SIG-M5 treated with dmso at 0.1 percent for 504 hours (cell line): ENCODE measurements at regions not wholly inside any gene's neighbourhood (a gene's known extent, or its start where the extent isn't known, plus 50 kb on each side); places are given as distances from the start of the nearest gene placed in this dataset.
"Not testable (repeated sequence)": the region's sequence is repeated elsewhere in the genome, so short reads cannot be mapped to it uniquely, and the experiment has no call there.

Experiments used
- DNase-seq: peaks from one replicate; lab custom pipeline; 2025; ENCODE audit not compliant: unreplicated experiment; lab: John Stamatoyannopoulos, UW

DNA sequence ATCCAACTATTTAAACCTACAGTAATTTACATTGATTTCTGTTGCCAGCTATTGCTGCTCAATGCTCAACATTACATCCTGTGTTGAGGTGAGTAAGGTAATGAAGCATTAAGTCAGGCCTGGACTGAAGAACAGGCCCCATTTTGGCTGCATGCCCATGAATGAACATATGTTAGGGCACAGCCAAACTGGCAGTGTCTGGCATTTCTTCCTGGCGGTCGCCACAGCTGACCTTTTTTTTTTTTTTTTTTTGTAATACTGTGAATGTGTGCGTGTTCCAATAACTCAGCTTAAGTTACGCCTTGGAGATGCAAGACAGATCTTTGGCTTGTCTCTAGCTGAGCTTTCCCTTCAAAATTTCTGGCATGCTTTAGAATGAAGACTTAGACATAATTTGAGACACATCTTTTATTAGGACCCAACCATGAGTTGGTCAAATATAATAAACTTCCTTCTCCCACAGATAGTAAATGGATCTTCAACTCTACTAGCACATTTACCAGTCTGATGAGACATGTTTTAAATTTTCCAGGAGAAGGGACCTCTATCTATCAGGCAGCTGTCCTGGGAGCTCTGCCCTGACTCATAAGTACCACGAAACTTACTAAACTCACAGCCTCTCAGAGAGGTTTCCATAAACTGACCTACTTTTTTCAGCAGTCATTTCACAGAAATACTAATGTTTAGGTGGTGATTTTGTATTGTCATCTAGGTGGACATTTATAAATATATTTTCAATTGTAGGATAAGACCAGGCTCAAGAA, 341.1 kb upstream of the RUNX1 start:
- DNase-seq, result no peak

DNA sequence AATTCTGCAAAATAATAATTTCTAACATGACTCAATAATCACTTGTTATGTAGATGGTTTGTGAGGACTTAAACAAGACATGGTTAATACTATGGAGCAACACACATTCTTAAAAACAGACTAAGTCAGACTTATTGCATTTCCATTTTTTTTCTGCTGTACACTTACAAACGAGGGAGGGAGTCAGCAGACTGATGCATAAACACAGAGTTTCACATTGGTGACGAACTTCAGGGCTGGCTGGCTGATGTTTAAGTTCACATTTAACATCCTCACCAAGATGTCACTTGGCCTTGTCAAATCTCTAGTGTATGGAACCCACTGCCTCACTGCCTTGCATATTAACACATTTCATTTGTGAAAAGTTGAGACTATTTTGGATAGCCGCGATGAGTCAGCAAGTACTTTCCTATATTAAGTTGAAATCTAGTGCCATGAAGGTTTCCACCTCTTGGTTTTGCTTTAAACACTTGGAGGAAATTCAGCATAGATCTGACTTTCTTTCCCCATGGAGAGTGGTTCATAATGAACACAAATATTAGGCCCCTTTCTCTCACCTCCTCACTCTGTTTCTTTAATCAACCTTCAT, 337.5 kb upstream of the RUNX1 start:
- no peak for DNase-seq

DNA sequence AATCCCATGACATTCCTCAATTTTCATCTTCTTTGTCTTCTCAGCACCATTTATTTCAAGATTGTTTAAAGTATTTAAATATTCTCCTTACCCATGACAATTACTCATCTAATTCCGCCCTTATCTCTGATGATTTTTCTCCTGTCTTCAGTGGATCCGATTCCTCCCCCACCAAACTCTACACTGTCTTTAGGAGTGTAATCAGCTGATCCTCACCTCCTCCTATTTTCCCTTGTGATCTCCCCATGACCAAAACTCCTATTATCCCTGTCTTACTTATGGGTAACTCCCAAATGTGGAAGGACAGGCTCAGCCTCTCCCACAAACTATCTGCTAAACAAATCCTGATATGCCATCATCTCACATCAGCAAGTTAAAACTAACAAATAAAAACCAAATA, 335.3 kb upstream of the RUNX1 start:
- DNase-seq, result no peak

DNA sequence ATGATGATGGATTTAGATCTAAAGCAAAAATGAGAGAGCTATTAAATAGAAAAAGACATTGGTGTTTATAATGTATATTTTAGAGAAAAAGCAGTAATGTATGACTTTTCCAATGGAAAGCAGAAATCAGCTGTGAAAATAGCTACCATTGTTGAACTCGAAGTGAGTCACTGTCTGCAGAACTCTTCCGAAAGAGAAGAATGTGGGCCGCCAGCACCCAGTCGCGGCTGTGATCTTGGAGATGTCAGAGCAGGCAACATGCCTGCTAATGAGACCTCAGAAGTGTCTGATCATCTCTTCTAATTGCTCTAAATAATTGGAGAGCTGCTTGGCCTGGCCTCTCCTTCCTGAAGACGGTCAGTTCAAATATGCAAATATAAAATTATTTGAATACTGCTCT, 333.6 kb upstream of the RUNX1 start:
- no peak for DNase-seq

DNA sequence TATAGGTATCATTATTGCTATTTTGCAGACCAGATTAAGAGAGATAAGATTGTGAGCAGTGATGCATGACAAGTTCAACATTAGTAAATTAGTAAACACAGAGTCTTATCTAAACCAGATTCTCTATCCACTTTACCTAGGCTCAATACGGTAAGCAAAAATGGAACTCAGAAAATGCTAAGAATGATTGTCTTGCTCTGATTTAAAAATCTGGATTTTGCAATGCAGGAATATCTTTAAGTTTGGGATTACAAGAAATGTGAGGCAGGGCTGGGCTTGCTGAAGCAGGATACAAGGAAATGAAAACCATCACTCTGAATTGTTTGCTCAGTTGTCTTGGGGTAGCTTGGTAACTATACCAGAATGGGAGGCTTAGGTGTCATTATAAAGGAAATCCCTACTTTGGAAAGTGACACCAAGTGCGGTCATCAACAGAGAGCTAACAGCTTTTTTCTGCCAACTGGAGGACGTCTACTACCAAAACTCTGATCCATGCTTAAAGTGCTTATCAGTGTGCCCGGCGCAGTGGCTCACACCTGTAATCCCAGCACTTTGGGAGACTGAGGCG, 332.7 kb upstream of the RUNX1 start:
- DNase-seq, result no peak

DNA sequence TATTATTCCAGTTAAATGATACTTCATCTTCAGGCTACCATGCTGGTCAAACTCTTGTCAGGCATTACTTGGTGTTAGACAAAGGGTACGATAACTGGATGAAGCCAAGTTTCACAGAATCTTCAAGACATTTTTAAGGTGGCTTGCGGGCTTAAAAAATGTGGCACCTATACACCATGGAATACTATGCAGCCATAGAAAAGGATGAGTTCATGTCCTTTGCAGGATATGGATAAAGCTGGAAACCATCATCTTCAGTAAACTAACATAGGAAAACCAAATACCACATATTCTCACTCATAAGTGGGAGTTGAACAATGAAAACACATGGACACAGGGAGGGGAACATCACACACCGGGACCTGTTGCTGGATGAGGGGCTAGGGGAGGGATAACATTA, 331.2 kb upstream of the RUNX1 start:
- not testable (repeated sequence) for DNase-seq

DNA sequence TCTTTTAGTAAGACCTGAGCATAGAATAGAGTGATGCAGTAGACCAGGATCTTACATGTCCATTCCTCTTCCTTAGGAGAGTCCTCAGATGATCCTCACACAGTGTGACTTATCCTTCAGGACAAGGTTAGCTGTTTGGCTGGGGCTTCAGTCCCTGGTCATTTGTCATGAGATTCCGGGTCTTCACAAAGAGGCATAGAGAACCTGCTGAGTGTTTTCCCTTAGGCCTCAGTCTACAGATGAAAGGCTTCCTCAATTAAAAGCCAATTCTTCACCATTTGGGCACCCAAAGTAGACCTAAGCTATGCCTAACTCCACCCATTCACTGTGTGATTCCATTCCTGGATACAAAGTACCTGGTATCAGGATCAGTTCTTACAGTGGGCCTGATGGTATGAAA, 329.8 kb upstream of the RUNX1 start:
- no peak for DNase-seq

DNA sequence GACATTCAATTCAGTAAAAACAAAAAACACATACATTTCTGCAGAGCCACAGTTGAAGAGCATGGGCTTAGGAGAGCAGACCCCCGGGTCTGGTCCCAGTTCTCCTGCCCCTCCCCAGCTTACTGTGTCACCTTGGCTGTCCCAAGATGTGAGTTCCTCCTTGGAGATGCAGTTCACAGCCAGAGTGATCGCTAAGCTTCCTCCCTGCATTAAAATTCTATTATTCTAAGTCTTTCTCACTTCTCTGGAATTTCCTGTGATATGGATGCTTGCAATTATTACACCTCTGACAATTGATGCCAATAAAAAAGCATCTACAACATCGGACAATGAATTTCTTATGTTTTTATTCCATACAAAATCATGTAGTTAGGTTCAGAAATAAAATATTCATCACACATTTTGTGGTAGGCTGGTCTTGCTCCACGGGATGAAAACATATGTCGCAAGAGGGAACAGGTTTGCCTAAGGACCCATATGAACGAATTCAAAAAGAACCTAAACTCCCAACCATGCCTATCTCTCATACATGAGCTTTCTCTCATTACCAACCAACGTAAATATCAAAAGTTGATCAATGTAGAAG, 328.5 kb upstream of the RUNX1 start:
- no peak for DNase-seq

DNA sequence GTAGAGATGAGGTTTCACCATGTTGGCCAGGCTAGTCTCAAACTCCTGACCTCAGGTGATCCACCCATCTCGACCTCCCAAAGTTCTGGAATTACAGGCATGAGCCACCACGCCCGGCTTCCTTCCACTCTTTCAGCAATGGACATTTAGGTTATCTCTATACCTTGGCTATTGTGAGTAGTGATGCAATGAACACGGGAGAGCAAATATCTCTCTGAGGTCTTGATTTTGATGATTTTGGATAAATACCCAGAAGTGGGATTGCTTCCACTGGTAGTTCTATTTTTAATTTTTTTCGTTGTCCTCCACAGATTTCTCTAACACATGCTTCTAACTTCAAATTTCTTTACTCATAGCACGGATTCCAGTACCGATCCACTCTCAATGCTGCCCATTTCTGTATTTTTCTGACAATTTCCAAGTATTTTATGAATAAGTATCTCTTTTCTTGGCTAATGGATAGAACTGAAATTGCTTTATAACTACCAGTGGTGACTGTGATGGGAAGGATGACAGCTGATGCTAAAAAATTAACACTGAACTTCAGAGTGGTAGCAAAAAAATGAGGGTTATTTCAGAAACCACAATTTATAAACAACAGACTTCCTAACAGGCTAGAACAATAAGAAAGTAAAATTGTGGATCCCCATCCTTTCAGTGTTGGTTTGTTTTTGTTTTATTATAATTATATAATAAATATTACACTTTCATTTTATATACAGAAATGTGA, 327.5 kb upstream of the RUNX1 start:
- DNase-seq, result no peak

DNA sequence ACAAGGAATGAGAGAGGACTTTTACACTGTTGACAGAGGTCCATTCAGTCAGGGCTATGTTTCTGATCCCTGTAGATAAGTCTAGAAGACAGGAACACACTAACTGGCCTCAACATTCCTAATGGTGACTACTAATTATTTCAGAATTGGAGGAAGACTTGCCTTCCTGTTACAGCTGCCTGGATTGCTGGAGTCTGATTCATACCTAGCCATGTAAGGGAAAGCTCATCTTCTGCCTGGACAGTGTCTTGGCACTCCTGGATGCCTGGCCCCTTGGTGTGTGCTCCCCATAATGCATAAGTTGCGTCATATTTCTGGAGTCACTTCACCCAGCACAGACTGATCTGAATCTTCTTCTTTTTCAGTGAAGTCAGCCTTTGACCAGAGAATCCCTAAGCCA, 326.0 kb upstream of the RUNX1 start:
- DNase-seq, result no peak

DNA sequence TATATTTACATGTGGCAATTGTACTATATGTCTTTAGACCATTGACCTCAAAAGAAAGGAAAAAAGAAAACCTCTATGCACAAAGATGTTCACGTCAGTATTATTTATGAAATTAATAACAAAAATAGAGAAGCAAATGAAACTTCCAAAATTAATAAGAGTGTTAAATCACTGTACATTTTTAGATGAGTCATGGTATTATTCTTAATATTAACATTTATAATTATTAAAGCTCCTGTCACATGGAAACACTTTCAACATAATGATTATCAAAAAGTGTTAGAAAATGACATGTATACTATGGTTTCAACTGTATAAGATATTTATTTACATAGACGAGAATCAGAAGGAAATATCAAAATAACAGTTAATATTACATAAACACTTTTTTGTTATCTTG, 324.9 kb upstream of the RUNX1 start:
- no peak for DNase-seq

DNA sequence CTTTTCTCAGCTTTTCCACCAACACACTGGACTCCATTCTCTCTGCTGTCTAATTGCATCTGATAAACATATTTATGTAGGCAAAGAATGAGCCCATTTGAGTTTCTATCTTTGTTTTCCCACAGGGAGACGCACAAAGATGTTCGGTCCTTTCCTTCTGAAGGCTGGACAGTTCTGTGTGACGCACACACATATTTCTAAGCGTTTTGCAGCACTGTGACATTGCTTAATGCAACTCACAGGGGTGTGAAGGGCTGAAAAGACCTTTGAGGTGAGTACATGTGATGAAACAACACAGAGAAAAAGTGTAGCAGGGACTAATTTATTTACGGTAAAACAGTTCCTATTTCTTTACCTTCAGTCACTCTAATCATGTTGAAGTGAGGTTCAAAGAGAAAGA, 323.1 kb upstream of the RUNX1 start:
- DNase-seq, result no peak

DNA sequence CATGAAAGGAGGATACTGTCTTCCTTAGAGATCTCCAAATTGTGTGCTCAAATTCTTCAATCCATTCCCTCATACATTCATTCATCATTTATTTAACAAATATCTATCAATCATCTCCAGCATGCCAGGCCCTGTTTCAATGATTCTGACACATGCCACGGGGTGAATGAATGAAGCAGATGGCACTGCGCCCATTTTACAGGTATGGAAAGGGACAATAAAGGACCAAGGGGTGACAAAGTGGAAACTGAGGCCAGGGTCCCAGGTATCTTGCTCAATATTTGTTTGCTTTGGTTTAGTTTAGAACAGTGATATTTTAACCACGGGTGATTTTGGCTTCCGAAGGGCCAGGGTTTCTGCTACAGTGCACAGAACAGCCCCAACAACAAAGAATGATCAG, 321.6 kb upstream of the RUNX1 start:
- DNase-seq, result no peak

DNA sequence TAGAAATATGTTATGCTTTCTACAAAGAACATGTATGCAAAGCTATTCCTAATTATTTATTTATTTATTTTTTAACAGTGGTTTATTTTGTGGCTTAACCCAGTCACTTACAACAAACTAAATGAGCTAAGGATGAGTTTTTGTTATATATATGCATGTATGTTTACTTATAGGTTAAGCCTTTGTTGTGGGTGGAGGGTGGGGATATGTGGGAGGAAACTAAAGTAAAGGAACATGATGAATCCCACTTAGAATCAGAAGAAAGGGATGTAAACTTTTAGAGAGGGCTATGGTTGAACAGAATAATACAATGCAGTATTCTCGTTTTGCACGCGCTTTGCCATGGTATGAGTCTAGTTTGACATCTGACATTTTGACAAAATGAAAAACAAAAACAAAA, 321.0 kb upstream of the RUNX1 start:
- DNase-seq, result no peak

DNA sequence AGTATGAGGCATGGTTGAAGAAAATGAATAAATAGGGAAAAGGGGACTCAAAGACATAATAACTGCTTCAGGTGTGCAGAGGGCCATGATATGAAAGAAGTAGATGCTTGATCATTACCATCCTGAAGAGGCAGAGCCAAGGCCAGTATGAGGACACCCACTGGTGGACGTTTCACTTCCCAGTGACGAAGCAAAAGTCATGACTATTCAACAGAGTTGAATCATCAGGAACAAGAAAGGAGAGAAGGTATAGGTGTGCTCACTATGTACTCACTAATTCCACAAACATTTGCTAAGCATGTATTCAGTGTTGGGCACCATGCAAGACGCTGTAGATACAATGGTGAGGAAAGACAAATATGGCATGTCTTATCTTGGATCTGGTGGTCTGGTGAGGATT, 319.2 kb upstream of the RUNX1 start:
- no peak for DNase-seq

DNA sequence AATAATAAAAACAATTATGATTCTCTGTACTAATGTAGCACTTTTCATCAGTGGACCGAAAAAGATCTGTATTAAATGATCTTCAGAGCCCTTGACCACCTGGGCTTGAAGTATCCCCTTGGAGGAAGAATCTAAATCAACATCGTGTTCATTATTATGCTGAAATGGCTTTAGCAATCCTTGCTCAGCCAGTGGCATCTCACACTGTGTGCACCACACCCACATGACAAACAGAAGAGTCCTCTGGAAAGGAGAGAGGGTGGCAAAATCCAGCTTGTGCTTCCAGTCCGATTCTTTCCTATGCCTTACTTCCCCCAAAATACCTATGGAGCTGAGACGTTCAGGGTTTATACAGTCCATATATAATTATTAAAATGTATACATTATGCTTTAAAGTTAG, 318.5 kb upstream of the RUNX1 start:
- DNase-seq, result no peak

DNA sequence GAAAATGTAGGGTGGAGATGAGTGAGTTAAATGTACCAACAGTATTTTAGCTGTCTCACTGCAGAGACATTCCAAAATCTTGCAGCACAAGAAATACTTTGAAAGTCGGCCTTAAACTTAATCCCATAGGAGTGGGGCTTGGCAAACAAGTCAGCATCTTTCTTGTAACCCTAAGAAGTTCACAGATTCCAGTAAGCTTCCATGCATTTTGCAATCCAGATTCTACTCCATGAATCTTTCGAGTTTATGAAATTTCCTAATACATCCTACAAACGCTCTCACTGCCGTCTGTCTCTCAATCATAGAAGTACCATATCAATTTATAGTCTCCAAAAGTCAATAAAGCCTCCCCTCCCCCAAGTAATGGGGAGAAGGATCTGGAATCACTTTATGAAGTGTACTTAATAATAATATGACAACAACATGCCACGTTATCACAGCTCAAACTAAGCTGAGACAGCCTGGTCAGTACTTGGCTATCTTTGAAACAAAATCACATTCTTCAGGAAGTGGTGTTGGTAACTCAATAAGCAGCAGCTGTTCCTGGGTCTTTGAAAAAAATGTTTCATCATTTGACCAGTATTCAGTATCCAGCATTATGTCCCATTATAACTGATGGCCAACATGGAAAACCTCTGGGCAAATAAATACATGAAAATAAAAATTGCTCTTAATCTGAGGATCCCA, 317.4 kb upstream of the RUNX1 start:
- DNase-seq, result no peak

DNA sequence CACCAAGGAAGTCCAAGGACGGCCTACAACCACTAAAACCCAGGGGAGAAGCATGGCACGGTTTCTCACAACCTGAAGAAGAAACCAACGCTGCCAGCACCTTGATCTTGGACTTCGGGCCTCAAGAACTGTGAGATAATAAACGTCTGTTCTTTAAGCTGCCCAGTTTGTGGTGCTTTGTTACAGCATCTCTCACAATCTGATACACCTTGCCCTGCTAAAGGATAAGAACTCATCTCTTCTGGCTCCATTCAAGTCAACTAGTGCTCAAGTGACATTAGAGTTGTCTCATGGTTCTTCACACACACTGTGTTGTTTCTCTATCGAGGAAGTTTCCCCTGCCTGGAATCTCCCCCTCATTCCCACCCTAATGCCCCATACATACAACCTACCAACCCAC, 314.4 kb upstream of the RUNX1 start:
- no peak for DNase-seq

DNA sequence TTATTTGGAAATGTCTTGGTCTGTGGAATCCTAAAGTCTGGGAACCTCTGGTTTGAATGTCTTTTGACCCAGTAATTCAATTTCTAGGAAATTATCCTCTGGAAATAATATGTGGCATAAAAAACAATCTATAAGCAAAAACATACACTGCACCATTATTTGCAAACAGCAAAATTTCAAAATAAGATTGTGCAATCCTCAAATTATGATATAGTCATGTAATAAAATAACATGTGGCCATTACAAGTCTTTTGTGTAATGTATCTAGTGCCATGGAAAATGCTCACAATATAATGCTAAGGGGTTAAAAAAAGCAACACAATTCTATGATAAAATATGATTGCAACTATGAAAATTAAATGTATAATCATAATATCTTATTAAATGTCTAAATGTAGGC, 312.9 kb upstream of the RUNX1 start:
- DNase-seq, result no peak

DNA sequence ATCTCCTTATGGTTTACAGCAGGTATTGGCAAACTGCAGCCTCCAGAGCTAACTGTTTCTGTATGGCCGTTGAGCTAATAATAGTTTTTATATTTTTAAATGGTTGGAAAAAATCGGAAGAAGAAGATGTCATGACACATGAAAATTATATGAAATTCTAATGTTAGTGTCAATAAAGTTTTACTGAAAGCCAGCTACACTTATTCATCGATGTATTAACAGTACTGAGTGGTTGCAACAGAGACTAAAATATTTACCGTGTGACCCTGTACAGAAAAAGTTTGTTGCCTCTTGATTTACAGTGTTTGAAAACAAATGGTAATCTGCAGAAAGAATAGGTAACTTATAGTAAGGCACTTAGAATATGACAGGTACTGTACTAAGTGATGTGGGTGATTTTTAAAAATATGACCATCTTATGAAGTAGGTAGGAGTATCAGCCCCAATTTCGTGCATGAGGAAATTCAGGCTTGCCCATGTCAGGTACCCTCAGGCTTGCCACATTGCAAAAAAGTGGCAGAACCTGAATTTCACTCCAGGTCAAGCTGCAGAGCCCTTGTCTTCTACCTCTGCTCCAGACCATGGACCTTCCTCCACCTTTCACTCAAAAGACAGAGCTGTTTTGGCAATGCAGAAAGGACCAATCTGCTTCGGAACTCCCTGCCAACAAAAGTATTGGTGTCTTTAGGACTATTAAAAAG, 311.9 kb upstream of the RUNX1 start:
- no peak for DNase-seq

DNA sequence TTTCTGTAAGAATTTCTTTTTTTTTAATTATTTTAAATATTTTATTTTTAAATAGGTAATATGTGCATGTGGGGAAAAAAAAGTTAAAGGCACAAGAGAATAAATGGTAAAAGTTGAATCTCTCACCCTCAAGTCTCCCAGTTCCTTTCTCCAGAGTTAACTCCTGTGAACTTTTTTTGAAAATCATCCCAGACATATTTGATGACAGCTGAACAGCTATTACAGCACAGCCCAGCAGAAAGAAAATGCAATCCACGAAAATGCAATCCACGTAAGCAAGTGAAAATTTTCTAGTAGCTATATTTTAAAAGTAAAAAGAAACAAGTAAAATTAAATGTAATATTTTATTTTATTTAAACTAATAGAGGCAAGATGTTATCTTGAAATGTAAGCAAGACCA, 310.0 kb upstream of the RUNX1 start:
- no peak for DNase-seq
